ENCODE measurements at regions not wholly inside any gene's neighbourhood (a gene's known extent, or its start where the extent isn't known, plus 50 kb on each side); places are given as distances from the start of the nearest gene placed in this dataset.
"Not testable (repeated sequence)": the region's sequence is repeated elsewhere in the genome, so short reads cannot be mapped to it uniquely, and the experiment has no call there.

GRCh38 chr7:24395512-24395911 is 111.5 kb downstream of the NPY start:
- Histone ChIP-seq H3K4me1 (ENCODE audit: control insufficient read depth, extremely low read depth, insufficient read depth, low read length) (no peaks in the 10 kb centered on the region), H4K20me1 (ENCODE audit: control insufficient read depth, extremely low read depth, insufficient read depth, low read length) (no peaks in the 10 kb centered on the region), H3K4me3 (ENCODE audit: control insufficient read depth in 2 of 3, extremely low read depth in 1 of 3, insufficient read depth in 2 of 3, low read depth in 1 of 3, low read length in 3 of 3) (no peak overlapping the region), H3K9me1 (ENCODE audit: control insufficient read depth, extremely low read depth, insufficient read depth, low read length) (no peaks in the 10 kb centered on the region), H3K9me3 (ENCODE audit: control insufficient read depth, low read depth, low read length) (no peaks in the 10 kb centered on the region), H3K27me3 (ENCODE audit: control insufficient read depth, extremely low read depth, insufficient read depth, low read length) (no peaks in the 10 kb centered on the region), H3K9ac (ENCODE audit: control insufficient read depth, extremely low read depth, insufficient read depth, low read length) (no peak overlapping the region), H2AFZ (ENCODE audit: control insufficient read depth, low read length) (no peak overlapping the region), H3K4me2 (ENCODE audit: control insufficient read depth, extremely low read depth, insufficient read depth, low read depth, low read length) (no peak overlapping the region), H3K36me3 (ENCODE audit: control insufficient read depth in 2 of 2, extremely low read depth in 1 of 2, insufficient read depth in 2 of 2, low read length in 2 of 2) (no peaks in the 10 kb centered on the region), H3K79me2 (ENCODE audit: control insufficient read depth, insufficient read depth, low read length) (no peaks in the 10 kb centered on the region), H3K27ac (ENCODE audit: control insufficient read depth, insufficient read depth, low read length) (no peak overlapping the region)
- FAIRE-seq: no peak
- dilution Hi-C loops (cut with MboI; ENCODE audit: extremely low pct_ligation_motif_present, low sequenced_read_pairs): no loop called here
- TF ChIP-seq CTCF (optimal IDR thresholded peaks at IDR 0.05 in 1 of 3, IDR thresholded peaks at IDR 0.05 in 1 of 3, conservative IDR thresholded peaks at IDR 0.05 in 1 of 3; ENCODE audit: extremely low read depth in 1 of 3, insufficient read depth in 2 of 3, low read length in 3 of 3): no peak
- TF ChIP-seq EZH2 (IDR thresholded peaks at IDR 0.05; ENCODE audit: low read length): no peak
- no peak for DNase-seq (ENCODE audit: low read depth, low spot score)

- DNase-seq (ENCODE audit: low read depth, low spot score); H3K4me1 ChIP-seq (ENCODE audit: control insufficient read depth, extremely low read depth, insufficient read depth, low read length); H3K9me3 ChIP-seq (ENCODE audit: control insufficient read depth, low read depth, low read length); H2AFZ ChIP-seq (ENCODE audit: control insufficient read depth, low read length); H3K4me2 ChIP-seq (ENCODE audit: control insufficient read depth, extremely low read depth, insufficient read depth, low read depth, low read length); H3K36me3 ChIP-seq (ENCODE audit: control insufficient read depth in 2 of 2, extremely low read depth in 1 of 2, insufficient read depth in 2 of 2, low read length in 2 of 2); H3K9me1 ChIP-seq (ENCODE audit: control insufficient read depth, extremely low read depth, insufficient read depth, low read length); H3K27me3 ChIP-seq (ENCODE audit: control insufficient read depth, extremely low read depth, insufficient read depth, low read length); H3K27ac ChIP-seq (ENCODE audit: control insufficient read depth, insufficient read depth, low read length); H4K20me1 ChIP-seq (ENCODE audit: control insufficient read depth, extremely low read depth, insufficient read depth, low read length); dilution Hi-C loops (cut with MboI; ENCODE audit: extremely low pct_ligation_motif_present, low sequenced_read_pairs); H3K9ac ChIP-seq (ENCODE audit: control insufficient read depth, extremely low read depth, insufficient read depth, low read length); H3K4me3 ChIP-seq (ENCODE audit: control insufficient read depth in 2 of 3, extremely low read depth in 1 of 3, insufficient read depth in 2 of 3, low read depth in 1 of 3, low read length in 3 of 3); H3K79me2 ChIP-seq (ENCODE audit: control insufficient read depth, insufficient read depth, low read length); FAIRE-seq: not testable (repeated sequence)
Observed at GRCh38 chr7:24396387-24396786, 112.4 kb downstream of the NPY start.

Measured in keratinocyte (primary cell).